K562 (cell line): ENCODE measurements at regions not wholly inside any gene's neighbourhood (a gene's known extent, or its start where the extent isn't known, plus 50 kb on each side); places are given as distances from the start of the nearest gene placed in this dataset.

Experiments
- ATAC-seq: fragments of 200-7000 bp; cut with Tn5 transposase; 3 replicates; pipeline ENCODE4 v1.9.1; 2020; ENCODE audit warnings: moderate library complexity
- BruUV-seq: library from RNA; stranded (reverse); fragments of 400-500 nt; replicated peaks from 2 replicates; lab custom pipeline; 2021; lab: Mats Ljungman, UMichigan
- CTCF ChIA-PET: fragments of 300-600 bp; formaldehyde crosslinking; extraction: SDS; loops from one replicate; lab custom pipeline; 2021; ENCODE audit warnings: low intra/inter-chr PET ratio; lab: Yijun Ruan, JAX
- POLR2A ChIA-PET: fragments of 300-600, 350-650 bp; sonication (Branson Sonifier 250); formaldehyde crosslinking; extraction: SDS; loops from one replicate; lab custom pipeline; 2021; ENCODE audit warnings: antibody characterized with exemption, inconsistent platforms; lab: Yijun Ruan, JAX
- DNase-seq, 4 experiments: peaks; one replicate each; pipeline versions ENCODE4 v3.0.0 to v3.0.0-alpha.2; 2011 to 2018; ENCODE audit warnings: low spot score in 3 of 4, mixed read lengths in 3 of 4; ENCODE audit errors: extremely low read depth in 1 of 4
- FAIRE-seq: peaks from 2 replicates; lab custom pipeline; 2011; peaks lifted over from hg19 to GRCh38; lab: Jason Lieb, UNC
- H2AFZ ChIP-seq: 2 replicates; pipeline ENCODE4 v1.6.0; 2011; ENCODE audit warnings: low read depth, low read length, control low read depth, inconsistent platforms
- H3K27ac ChIP-seq: fragments of 200-600 bp; 3 replicates; pipeline ENCODE4 v1.8.0; 2011; ENCODE audit warnings: low read depth, mild to moderate bottlenecking, control low read depth, inconsistent platforms, low read length, moderate library complexity, mixed read lengths; ENCODE audit errors: extremely low read depth
- H3K27me3 ChIP-seq, 2 experiments: fragments of 300-600 bp in 1 of 2; 2 replicates in 1 of 2; 3 replicates in 1 of 2; pipeline versions ENCODE4 v1.6.0 to v1.8.0; 2011; ENCODE audit warnings: inconsistent platforms in 2 of 2, low read length in 2 of 2, mild to moderate bottlenecking in 1 of 2, mixed read lengths in 1 of 2, moderate library complexity in 1 of 2; ENCODE audit not compliant: control insufficient read depth in 2 of 2, insufficient read depth in 2 of 2
- H3K36me3 ChIP-seq: fragments of 300-600 bp; 3 replicates; pipeline ENCODE4 v1.8.0; 2011; ENCODE audit warnings: mild to moderate bottlenecking, low read length, inconsistent platforms; ENCODE audit not compliant: control insufficient read depth, insufficient read depth
- H3K4me1 ChIP-seq, 2 experiments: fragments of 200-600 bp in 1 of 2; replicated peaks in 1 of 2; 2 replicates in 1 of 2; 3 replicates in 1 of 2; pipeline versions ENCODE4 v1.5.1 to v1.8.0; 2011; ENCODE audit warnings: inconsistent platforms in 2 of 2, low read length in 2 of 2, mild to moderate bottlenecking in 1 of 2, mixed read lengths in 1 of 2, moderate library complexity in 1 of 2; ENCODE audit not compliant: control insufficient read depth in 2 of 2, insufficient read depth in 2 of 2
- H3K4me2 ChIP-seq: 2 replicates; pipeline ENCODE4 v1.6.1; 2011; ENCODE audit warnings: low read length, control low read depth, inconsistent platforms, mixed read lengths; ENCODE audit not compliant: insufficient read depth
- H3K4me3 ChIP-seq: fragments of 200-600 bp; sonication (generic), shearing (Covaris generic); 2 replicates; pipeline ENCODE4 v1.5.1; 2016; ENCODE audit warnings: control low read depth, inconsistent platforms
- H3K79me2 ChIP-seq: fragments of 200-600 bp; 3 replicates; pipeline ENCODE4 v1.8.0; 2011; ENCODE audit warnings: low read length, inconsistent platforms; ENCODE audit not compliant: control insufficient read depth, insufficient read depth
- H3K9ac ChIP-seq, 2 experiments: 2 replicates each; pipeline versions ENCODE4 v1.6.0 to v1.6.1; 2011; ENCODE audit warnings: low read depth in 2 of 2, low read length in 2 of 2, control low read depth in 1 of 2, inconsistent platforms in 1 of 2, mild to moderate bottlenecking in 1 of 2, mixed read lengths in 1 of 2; ENCODE audit not compliant: insufficient read depth in 1 of 2
- H3K9me1 ChIP-seq: one replicate; pipeline ENCODE4 v1.6.0; 2011; ENCODE audit warnings: inconsistent platforms, mild to moderate bottlenecking, low read length, moderate library complexity; ENCODE audit not compliant: control insufficient read depth, insufficient read depth
- H3K9me3 ChIP-seq: replicated peaks from 2 replicates; pipeline ENCODE4 v1.5.1; 2011; ENCODE audit warnings: low read depth, low read length, inconsistent platforms; ENCODE audit not compliant: control insufficient read depth, insufficient read depth
- H4K20me1 ChIP-seq: replicated peaks from 2 replicates; pipeline ENCODE4 v1.6.1; 2011; ENCODE audit warnings: low read length, inconsistent platforms, mixed read lengths; ENCODE audit not compliant: control insufficient read depth, insufficient read depth
- BACH1 ChIP-seq: fragments of 200-800 bp; sonication (Bioruptor generic); IDR thresholded peaks from 2 replicates; pipeline ENCODE4 v1.6.1; 2016; ENCODE audit warnings: missing genetic modification characterization, missing compliant biosample characterization
- IFI16 ChIP-seq: fragments of 250-450 bp; sonication (Bioruptor Pico); IDR thresholded peaks from 2 replicates; pipeline ENCODE4 v2.1.2; 2022; ENCODE audit warnings: mild to moderate bottlenecking, inconsistent platforms
- KDM1A ChIP-seq, 2 experiments: fragments of 450-650 bp; IDR thresholded peaks; 2 replicates each; pipeline ENCODE4 v1.6.1; 2016; ENCODE audit warnings: mild to moderate bottlenecking in 2 of 2
- KDM5B ChIP-seq: fragments of 200-600 bp; sonication (generic); IDR thresholded peaks from 2 replicates; pipeline ENCODE4 v1.6.1; 2012; ENCODE audit warnings: low read depth, mild to moderate bottlenecking, moderate library complexity, low read length, control low read depth, inconsistent platforms; ENCODE audit not compliant: insufficient replicate concordance
- L3MBTL2 ChIP-seq: fragments of 450-650 bp; IDR thresholded peaks from 2 replicates; pipeline ENCODE4 v1.6.1; 2016; ENCODE audit warnings: mild to moderate bottlenecking, moderate library complexity
- ZFX ChIP-seq: sonication (generic); formaldehyde crosslinking; IDR thresholded peaks from 2 replicates; pipeline ENCODE4 v1.8.0; 2022; ENCODE audit warnings: mild to moderate bottlenecking, missing genetic modification reagents, moderate library complexity
- ZKSCAN1 ChIP-seq: fragments of 150-350 bp; IDR thresholded peaks from 2 replicates; pipeline ENCODE4 v1.6.1; 2016; ENCODE audit warnings: low read depth, low read length
- WGBS: fragments of 100-300 bp; shearing (Covaris generic); methylation state at CpG from one replicate; pipeline ENCODE4 v1.1.6; 2016; ENCODE audit warnings: low coverage, mixed read lengths; ENCODE audit not compliant: insufficient coverage; ENCODE audit errors: missing lambda C conversion rate; 5-methylcytosine and 5-hydroxymethylcytosine counted together
- in situ Hi-C: fragments of 300-500 bp; cut with MboI; formaldehyde crosslinking; loops from 4 replicates; pipeline ENCODE4 v1.15.0; 2018; ENCODE audit warnings: inconsistent platforms, mixed read lengths
- intact Hi-C: fragments of 100-400 bp; cut with micrococcal nuclease; formaldehyde crosslinking; loops from 2 replicates; pipeline ENCODE4 v1.14.2; 2022
- TF ChIP-seq, protein P1 (sequence below): fragments of 200-800 bp; sonication (Bioruptor generic); IDR thresholded peaks from 2 replicates; pipeline ENCODE4 v1.6.1; 2016; ENCODE audit warnings: missing genetic modification characterization, missing compliant biosample characterization

- H4K20me1 ChIP-seq, result no peaks in the 10 kb centered on the region
- H3K4me2 ChIP-seq, result no peak overlapping the region
- in situ Hi-C loops, result no loop called here
- intact Hi-C loops, result no loop called here
- no peaks in the 10 kb centered on the region for H3K36me3 ChIP-seq
- DNase-seq (no peak), FAIRE-seq (no peak)
- POLR2A ChIA-PET, result interaction anchor here (0.9 to 1.2 kb wide), 2 partner anchors 40 to 88 kb away, joined by 3 read pairs; partner anchors contain the start of gene MAP4K3
- H3K9me1 ChIP-seq, result no peaks in the 10 kb centered on the region
- peaks cover 7% of the 10 kb centered on the region for H3K9me3 ChIP-seq
- no peak overlapping the region for H3K9ac ChIP-seq
- no peaks in the 10 kb centered on the region for H3K79me2 ChIP-seq
- TF ChIP-seq L3MBTL2, result no peak
- no peak for TF ChIP-seq ZFX (CRISPR knock-in tag)
- TF ChIP-seq, all 486 proteins: peak for 0
- Histone ChIP-seq H3K4me1 (peaks cover 0 to 16% of the 10 kb centered on the region in 2 experiments; a peak in 3 of 5 replicates), H3K4me3 (no peak overlapping the region), H2AFZ (no peak overlapping the region), H3K27ac (no peak overlapping the region), H3K27me3 (no peaks in the 10 kb centered on the region)
- CTCF ChIA-PET, result no interaction called here
- ATAC-seq, result no peak
- BruUV-seq, result no TSS peak
- 73% methylated on average over 7 of the region's 7 CpGs for WGBS
Measured at GRCh38 chr2:39524756-39525635, 87.9 kb upstream of the MAP4K3 start.

DNA sequence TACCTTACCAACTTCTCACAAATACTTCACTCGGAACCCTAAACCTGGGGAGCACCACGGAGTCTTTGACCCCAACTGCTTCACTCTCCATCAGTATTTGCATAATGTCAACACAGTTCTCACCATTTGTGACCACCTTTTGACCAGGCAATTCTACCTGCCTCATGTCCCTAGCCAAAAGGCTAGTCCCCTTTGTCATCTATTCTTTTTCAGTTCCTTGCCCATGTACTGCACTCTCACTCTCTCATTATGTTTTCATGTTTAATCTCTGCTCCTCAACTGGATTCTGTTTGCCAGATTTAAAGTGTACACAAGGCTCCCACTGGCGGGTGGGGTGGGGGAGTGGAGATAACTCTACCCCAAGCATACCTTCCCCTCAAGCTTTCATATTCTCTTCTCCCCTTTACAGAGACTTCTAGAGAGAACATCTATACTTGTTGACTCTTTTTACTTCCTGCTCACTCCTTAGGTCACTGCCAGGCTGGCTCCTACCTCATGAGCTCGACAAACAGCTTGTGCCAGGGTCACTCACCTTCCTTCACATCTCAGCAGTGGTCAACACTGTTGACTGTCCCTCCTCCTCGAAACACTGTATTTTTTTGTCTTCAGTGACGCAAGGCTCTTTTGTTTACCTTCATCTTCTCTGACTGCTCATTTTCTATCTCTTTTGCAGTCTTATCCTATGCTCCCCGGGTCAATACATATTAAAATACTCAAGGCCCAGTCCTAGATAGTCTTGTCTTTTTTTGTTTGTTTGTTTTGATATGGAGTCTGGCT lies 88.7 kb upstream of the MAP4K3 start:
- H3K27ac ChIP-seq, result no peak overlapping the region
- no peaks in the 10 kb centered on the region for H3K27me3 ChIP-seq
- DNase-seq (no peak), FAIRE-seq (no peak), ATAC-seq (no peak)
- H3K4me3 ChIP-seq, result no peak overlapping the region
- 0 out of 2 replicates have a peak overlapping the region, but pooled peaks have one; percentile 10 for H2AFZ ChIP-seq
- CTCF ChIA-PET, result no interaction called here
- H3K9ac ChIP-seq, result no peak overlapping the region
- peaks cover 7% of the 10 kb centered on the region for H3K9me3 ChIP-seq
- 54% methylated on average over 7 of the region's 7 CpGs for WGBS
- BruUV-seq, result no TSS peak
- H4K20me1 ChIP-seq, result no peaks in the 10 kb centered on the region
- H3K36me3 ChIP-seq, result no peaks in the 10 kb centered on the region
- no peak overlapping the region for H3K4me2 ChIP-seq
- H3K79me2 ChIP-seq, result no peaks in the 10 kb centered on the region
- H3K9me1 ChIP-seq, result no peaks in the 10 kb centered on the region
- intact Hi-C loops, result no loop called here
- in situ Hi-C loops, result no loop called here
- H3K4me1 ChIP-seq, result peaks cover 0 to 16% of the 10 kb centered on the region in 2 experiments; a peak in 3 of 5 replicates
- POLR2A ChIA-PET, result interaction anchor here (1.2 kb wide), 1 partner anchor 89 kb away, joined by 3 read pairs; the partner anchor contains the start of gene MAP4K3
- TF ChIP-seq, protein P1, sequence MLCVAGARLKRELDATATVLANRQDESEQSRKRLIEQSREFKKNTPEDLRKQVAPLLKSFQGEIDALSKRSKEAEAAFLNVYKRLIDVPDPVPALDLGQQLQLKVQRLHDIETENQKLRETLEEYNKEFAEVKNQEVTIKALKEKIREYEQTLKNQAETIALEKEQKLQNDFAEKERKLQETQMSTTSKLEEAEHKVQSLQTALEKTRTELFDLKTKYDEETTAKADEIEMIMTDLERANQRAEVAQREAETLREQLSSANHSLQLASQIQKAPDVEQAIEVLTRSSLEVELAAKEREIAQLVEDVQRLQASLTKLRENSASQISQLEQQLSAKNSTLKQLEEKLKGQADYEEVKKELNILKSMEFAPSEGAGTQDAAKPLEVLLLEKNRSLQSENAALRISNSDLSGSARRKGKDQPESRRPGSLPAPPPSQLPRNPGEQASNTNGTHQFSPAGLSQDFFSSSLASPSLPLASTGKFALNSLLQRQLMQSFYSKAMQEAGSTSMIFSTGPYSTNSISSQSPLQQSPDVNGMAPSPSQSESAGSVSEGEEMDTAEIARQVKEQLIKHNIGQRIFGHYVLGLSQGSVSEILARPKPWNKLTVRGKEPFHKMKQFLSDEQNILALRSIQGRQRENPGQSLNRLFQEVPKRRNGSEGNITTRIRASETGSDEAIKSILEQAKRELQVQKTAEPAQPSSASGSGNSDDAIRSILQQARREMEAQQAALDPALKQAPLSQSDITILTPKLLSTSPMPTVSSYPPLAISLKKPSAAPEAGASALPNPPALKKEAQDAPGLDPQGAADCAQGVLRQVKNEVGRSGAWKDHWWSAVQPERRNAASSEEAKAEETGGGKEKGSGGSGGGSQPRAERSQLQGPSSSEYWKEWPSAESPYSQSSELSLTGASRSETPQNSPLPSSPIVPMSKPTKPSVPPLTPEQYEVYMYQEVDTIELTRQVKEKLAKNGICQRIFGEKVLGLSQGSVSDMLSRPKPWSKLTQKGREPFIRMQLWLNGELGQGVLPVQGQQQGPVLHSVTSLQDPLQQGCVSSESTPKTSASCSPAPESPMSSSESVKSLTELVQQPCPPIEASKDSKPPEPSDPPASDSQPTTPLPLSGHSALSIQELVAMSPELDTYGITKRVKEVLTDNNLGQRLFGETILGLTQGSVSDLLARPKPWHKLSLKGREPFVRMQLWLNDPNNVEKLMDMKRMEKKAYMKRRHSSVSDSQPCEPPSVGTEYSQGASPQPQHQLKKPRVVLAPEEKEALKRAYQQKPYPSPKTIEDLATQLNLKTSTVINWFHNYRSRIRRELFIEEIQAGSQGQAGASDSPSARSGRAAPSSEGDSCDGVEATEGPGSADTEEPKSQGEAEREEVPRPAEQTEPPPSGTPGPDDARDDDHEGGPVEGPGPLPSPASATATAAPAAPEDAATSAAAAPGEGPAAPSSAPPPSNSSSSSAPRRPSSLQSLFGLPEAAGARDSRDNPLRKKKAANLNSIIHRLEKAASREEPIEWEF (CRISPR knock-in tag), result no peak
- TF ChIP-seq ZKSCAN1 (no peak), KDM1A (IDR thresholded peaks at IDR 0.05) (0 out of 4 replicates have a peak, but pooled peaks of 1 of the 2 experiments have one; percentile 13), BACH1 (tag) (no peak), KDM5B (no peak), IFI16 (CRISPR knock-in tag) (no peak)
